HG03439 (cell line): ENCODE measurements at regions not wholly inside any gene's neighbourhood (a gene's known extent, or its start where the extent isn't known, plus 50 kb on each side); places are given as distances from the start of the nearest gene placed in this dataset.

ENCODE experiments used
- ATAC-seq: cut with Tn5 transposase; IDR thresholded peaks from one replicate; pipeline ENCODE4 v1.9.1; 2021; ENCODE audit warnings: mild to moderate bottlenecking, moderate library complexity; ENCODE audit not compliant: unreplicated experiment

- ATAC-seq: no peak
These were observed 396.8 kb downstream of the QKI start for GRCh38 chr6:163811317-163811716.

- no peak for ATAC-seq
These were observed 394.8 kb downstream of the QKI start for GRCh38 chr6:163809364-163809763.

GRCh38 chr6:163808871-163809270 is 394.4 kb downstream of the QKI start:
- ATAC-seq: no peak

- no peak for ATAC-seq
These were observed 393.7 kb downstream of the QKI start for GRCh38 chr6:163808231-163808630.

- no peak for ATAC-seq
These were observed 392.4 kb downstream of the QKI start for GRCh38 chr6:163806755-163807499.

GRCh38 chr6:163804991-163805390 is 390.5 kb downstream of the QKI start:
- no peak for ATAC-seq

- no peak for ATAC-seq
These were observed 387.7 kb downstream of the QKI start for GRCh38 chr6:163802267-163802666.

GRCh38 chr6:163797296-163797845 is 382.9 kb downstream of the QKI start:
- no peak for ATAC-seq

- peak; percentile 97 for ATAC-seq
These were observed 378.8 kb downstream of the QKI start for GRCh38 chr6:163793011-163793983.

GRCh38 chr6:163790266-163790840 is 375.8 kb downstream of the QKI start:
- no peak for ATAC-seq

- ATAC-seq: no peak
These were observed 374.8 kb downstream of the QKI start for GRCh38 chr6:163789199-163789810.

GRCh38 chr6:163786995-163787671 is 372.6 kb downstream of the QKI start:
- no peak for ATAC-seq

- no peak for ATAC-seq
These were observed 368.0 kb downstream of the QKI start for GRCh38 chr6:163782436-163783003.

GRCh38 chr6:163780994-163781393 is 366.5 kb downstream of the QKI start:
- no peak for ATAC-seq

- ATAC-seq: no peak
These were observed 365.3 kb downstream of the QKI start for GRCh38 chr6:163779727-163780284.

GRCh38 chr6:163777716-163778115 is 363.2 kb downstream of the QKI start:
- ATAC-seq: no peak

GRCh38 chr6:163776906-163777686 is 362.6 kb downstream of the QKI start:
- no peak for ATAC-seq

- no peak for ATAC-seq
These were observed 361.8 kb downstream of the QKI start for GRCh38 chr6:163776196-163776905.
